Right renal pelvis (tissue), 4 donors: ENCODE measurements at regions not wholly inside any gene's neighbourhood (a gene's known extent, or its start where the extent isn't known, plus 50 kb on each side); places are given as distances from the start of the nearest gene placed in this dataset.

Source experiments
- DNase-seq, 4 donors: peaks; one replicate each; pipeline ENCODE4 v3.0.0-alpha.2; 2013; ENCODE audit warnings: low read depth in 4 of 4, low spot score in 3 of 4, missing footprints in 1 of 4

DNA sequence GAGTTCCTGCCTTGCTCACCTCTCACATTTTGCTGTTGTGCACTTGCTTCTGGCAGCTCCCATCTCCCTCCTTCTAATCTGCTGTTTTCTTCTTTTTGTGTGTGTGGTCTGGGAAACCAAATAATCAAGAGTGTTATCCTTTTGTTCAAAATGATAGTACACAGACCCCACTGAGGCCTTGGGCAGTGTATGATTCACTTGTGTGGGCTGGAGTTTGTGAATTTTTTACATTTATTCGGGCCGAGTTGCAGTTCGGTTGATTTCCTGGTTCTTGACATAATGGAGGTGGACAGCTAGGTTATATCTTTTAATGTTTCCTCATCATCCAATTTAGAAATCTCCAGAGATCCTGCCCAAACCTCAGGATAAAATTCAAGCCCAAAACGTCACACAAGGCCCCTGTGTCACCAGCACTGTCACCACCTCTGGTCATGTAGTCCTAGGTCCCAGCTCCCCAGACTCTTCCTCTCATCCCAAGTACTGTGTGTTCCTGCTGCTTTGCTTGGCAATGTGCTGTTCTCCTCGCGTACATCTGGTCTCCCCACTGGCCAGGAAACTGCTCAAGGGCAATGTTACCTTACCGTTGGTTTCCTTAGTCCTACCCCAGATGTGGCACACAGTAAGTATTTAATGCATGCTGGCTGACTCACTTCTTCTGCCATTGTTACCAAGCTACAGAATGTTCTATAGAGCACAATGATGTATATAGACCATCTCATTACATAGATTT, 55.7 kb upstream of the PHACTR2 start:
- no peak for DNase-seq

DNA sequence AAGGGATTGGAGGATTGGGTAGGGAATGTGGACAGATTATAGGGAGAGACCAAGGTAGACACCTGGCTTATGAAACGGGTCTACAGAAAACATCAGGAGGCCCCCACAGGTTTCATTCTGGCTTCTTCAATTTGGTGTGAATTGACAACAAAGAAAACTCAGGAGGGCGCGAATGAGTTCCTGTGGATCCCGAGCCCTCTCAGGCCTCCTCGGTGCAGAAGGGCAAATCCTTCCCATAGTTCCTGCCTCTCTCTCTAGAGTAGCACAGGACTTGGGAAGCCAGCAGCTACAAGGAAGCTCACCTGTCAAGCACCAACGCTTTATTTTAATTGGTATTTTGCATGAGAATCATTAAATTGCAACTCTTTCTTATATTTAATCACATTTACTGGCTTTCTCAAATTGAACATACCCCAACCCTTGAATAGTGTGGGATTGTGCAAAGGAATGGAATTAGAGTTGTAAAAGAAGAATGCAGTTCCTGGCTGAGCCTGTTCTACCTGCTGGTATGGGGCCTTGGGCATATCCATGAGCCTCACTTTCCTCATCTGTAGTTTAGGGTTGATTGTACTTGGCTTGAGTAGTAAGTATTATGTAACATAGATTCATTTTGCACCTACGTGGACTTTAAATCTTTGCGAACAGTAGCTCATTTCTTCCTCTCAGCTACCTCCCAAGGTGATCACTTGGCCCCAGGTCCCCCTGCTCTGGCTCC, 56.4 kb upstream of the PHACTR2 start:
- no peak for DNase-seq

DNA sequence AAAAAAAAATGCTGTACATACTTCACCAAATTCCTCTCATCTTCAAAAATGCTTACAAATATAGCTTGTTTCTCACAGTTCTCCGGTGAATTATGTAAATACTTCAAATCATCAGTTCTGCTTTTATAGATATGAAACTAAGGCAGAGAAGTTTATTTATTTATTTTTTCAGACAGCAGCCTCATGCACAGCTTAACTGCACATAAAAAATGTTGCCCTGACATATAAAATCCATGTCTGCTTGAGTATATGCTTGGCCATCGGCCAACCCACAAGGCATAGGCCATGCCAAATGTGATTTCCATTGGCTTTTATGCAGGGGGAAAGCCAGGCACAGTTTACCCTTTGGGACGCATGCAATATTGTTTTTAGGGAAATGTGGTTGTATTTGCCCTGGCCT, 57.3 kb upstream of the PHACTR2 start:
- no peak for DNase-seq

DNA sequence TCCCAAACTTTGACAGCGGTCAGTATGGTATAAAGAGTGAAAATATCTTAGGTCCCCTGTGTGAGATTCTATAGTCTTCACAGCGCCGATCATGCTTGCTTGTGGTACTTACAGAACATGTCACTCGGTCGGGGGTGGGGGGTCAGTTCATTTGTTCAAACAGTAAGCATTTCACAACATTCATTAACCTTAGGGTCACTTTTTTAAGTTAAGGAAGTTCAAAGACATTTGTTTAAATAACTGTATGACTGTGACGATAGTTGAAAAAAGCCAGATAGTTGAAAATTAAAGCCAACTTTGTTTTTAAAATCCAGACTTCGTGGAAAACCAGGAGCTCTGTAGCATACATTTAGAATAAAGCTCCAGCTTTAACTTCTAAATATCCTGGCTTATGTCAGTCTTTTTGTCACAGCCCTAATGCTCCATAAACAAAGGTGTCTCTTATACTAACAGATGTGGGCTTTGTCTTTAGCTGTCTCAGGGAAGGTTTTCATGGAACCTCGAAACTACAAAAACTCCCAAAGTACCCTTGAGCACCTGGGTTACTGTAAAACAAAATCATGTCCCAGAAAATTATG, 57.9 kb upstream of the PHACTR2 start:
- no peak for DNase-seq

DNA sequence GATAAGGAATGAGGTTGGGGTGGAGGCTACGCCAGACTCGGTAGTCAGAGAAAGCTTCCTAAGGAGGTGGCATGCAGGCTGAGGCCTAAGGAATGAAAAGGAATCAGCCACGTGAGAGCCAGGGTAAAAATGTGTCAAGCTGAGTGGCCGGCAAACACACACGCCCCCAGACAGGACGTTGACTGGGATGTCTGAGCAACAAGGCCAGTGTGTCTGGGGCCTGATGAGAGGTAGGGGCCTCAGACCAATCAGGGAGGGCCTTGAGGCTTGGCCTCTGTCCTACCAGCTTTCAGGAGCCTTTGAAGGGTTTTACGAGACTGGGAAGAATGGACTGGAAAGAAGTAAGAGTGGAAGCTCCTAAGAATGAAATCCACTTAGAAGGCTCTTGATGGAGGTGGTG, 61.0 kb upstream of the PHACTR2 start:
- DNase-seq, result no peak

DNA sequence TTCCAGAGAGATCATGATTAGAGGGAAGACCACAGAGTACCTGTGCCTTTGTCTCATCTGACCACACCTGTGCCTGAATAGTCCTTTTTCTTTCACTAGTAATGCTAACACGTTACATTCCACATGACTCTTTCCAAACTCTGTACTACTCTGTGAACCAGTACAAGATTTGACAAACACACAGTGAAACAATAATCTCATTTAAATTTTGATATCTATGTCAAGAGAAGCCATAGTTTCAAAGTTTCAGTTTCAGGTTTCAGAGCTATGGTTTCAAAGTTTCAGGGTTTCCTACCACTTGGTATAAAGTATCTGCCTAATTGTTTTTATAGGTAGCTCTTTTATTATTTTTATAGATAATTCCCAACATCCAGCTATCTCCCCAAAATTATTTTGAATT, 62.0 kb upstream of the PHACTR2 start:
- no peak for DNase-seq

DNA sequence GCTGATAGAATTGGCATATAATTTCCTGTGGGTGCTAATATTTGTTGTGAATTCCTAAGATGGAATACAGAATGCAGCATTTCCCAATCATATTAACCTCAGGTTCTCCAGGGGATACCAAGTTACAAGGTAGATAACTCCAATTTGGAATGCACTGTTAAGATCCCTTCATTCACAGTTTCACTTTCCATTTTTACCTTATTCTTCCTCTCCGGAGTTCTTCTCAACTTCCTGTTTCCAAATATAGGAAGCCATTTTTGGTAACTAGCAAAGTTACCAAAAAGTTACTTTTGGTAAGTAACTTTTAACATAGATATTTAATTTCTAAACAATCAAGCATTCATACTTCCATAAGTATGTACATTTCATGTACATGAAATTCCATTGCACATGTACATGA, 63.5 kb upstream of the PHACTR2 start:
- no peak for DNase-seq

DNA sequence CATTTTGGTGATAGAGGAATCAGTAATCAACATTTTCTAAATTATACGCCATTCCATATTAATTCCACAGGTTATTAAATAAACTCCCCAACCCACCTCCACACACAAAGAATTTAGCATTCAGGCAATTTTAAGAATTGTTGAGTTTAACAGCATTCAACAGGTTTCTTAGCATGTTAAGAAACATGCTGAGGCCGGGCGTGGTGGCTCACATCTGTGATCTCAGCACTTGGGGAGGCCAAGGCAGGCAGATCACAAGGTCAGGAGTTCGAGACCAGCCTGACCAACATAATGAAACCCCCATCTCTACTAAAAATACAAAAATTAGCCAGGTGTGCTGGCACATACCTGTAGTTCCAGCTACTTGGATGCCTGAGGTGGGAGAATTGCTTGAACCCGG, 64.0 kb upstream of the PHACTR2 start:
- DNase-seq, result no peak

DNA sequence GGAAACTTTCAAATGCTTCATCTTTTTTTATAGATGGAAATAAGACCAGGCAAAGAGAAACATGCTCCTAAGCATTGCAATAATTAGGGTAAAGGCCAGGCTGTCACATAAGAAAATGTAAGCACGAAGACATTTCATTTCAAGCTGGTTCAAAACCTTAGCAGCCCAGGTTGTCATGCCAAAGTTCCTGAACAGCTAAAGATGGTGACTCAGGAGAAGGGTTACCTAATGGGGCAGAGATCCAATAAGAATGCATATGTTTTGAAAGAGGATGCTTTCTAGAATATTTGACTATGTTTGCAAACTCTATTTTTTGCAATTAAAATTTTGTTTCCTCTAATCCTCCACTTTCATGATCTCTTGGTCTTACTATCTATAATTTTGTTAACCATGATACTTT, 65.6 kb upstream of the PHACTR2 start:
- DNase-seq, result no peak

DNA sequence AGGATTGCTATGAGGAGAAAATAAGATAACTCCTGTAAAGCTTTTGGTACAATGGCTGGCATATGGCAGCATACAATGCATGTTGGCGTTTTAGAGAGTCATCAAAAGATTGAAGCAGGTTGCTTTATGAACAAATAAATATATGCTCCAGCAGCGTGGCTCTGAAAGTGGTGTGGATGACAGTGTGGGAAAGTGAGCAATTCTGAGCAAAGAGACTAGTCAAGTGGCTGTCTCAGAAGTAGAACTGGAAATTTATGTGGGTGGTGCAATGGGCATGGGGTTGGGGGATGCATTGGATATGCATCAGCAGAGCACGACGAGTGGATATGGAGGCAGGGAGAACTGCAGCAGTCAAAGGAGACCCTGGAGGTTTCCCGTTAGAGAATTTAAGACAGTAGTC, 66.2 kb upstream of the PHACTR2 start:
- DNase-seq, result no peak

DNA sequence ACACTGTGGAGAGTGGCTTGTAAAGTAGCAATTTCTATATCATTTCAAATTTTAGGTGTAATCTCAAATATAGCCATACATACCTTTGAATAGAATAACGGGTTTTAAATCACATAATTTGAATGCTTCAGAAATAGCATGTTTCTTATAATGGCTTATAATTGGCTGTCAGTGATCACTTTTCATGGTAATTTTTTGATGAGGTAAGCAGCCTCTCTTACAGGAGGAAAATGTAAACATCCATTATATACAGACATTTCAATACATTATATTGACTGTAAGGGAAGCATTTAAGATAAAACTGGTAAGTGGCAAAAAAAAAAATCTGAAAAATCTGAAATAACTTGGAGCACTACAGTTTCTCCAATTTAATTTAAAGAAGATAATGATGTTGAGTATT, 67.8 kb upstream of the PHACTR2 start:
- DNase-seq, result no peak

DNA sequence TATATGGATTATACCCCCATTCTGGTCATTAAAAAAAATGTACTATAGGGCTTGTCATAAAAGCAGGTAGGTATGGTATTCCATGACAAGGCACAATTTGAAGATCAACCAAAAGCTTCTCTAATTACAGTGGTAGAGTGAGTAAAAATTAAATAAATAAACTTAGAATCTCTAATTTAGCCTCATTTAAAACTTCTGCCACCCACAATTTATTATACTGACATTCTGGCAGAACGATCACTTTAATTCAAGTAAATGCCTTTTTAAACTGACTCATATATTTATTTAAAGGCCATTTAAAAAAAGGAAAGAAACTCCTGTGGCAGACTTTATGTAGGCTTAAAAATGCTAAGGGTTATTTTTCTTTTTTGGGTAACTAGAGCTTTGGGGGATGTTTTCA, 68.3 kb upstream of the PHACTR2 start:
- DNase-seq, result no peak

DNA sequence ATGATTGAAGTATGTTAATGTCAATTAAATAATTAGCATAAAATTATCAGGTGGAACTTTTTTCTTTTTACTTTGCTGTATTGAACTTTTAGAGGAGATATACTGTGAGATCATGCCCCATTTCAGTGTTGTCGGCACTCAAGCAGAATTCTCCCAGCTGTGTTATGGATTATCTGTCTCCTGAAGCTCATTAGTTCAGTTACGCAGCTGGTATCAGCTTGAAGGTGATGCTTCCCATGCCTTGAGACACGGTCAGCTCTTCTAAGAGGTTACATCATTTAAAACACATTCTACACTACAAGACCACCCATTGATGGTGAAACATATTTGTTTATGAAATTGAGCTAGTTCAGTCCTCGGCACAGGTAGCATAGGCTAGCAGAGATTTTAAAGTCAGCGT, 68.9 kb upstream of the PHACTR2 start:
- no peak for DNase-seq

DNA sequence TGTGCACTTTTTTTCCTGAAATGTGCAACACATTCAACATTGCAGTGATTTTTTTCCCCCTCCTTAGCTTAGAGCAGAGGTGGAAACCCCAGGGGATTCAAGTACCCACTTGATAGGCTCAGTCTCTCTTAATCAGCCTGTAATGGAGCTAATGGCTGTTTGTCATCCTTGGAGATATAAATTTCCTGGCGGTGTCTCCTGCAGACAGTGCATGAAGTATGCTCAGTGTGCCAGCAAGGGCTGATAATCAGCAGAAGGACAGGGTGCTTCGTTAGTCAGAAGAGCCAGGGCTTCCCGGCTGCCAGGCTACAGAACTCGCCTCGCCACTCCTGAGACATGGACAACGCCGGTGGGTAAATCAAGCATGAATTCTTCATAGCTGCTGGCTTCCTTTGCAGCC, 69.8 kb upstream of the PHACTR2 start:
- DNase-seq, result no peak

DNA sequence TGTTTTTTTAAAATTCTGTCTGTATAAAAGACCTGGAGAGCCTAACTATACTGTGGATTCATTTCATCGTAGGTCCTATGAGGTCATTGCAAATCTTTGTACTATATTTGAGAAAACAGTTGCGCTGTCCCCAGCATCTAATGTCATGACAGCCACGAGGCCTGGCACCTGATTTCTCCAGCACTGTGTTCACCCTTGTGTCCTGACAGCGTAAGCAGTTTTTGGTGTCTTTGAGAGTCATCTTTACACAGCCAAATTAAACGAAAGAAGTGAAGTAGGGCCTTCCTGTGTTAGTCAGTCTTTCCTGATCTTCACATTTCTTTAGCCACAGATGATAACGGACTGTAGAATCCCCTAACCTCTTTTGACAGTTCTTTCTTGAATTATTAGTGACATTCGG, 70.6 kb upstream of the PHACTR2 start:
- DNase-seq, result no peak

DNA sequence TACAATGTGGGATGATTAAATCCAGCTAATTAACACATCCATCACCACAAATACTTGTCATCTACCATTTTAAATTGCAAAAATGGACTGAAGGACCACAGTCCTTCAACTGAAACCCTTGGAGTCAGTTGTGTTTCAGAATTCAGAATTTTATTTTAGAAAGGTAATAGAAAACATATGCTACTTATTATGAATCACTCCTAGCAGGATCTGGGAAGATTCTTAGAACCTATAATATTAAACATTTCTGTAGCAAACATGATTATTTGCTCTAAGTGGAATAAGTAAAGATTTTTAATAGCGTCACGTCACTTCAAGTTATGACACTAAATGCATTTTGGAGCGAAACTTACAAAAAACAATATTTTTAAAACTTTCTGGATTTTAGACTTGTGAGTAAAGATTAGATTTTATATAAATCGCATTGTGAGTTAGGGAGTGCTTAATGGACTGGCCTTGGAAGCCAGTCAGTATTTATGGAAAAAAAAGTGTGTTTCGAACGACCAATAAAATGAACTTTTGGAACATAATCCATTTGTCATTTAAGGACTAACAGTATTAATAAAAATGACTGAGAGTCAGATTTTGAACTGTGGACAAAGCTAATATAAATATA, 71.8 kb upstream of the PHACTR2 start:
- no peak for DNase-seq

DNA sequence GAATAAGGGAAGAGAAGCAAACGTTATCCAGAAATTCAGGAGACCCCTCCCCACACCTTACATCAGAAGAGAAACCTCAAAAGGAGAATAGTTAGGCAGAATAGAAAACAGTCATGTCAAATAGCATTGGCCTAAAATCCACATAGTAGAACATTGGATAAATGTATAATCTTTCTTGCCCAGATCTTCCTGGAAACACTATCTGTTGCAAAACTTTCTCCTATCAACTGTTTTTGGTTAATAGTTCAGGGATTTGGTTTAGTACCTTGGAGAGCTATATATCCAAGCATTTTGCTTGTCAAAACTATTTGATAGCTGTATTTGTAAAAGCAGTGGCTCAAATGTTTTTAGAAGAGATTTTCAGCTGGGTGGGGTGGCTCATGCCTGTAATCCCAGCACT, 74.3 kb upstream of the PHACTR2 start:
- DNase-seq, result no peak

DNA sequence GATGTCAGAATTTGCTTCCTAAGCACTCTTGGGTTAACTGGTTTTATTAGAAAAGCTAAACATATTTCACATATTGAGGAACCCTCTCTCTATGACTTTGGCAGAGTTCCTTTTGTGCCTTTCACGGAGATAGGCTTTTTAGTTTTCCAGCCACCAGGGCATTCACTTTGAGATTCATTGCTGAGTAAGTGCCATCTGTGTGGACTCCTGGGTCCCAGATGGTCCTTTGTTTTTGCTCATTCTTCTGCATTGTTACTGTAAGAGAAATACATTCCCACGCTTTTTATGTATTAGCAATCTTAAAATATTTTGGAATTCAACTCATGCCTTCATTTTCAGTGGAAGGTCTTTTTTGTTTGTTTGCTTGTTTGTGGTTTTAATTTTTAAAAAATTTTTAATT, 76.3 kb upstream of the PHACTR2 start:
- DNase-seq, result no peak

DNA sequence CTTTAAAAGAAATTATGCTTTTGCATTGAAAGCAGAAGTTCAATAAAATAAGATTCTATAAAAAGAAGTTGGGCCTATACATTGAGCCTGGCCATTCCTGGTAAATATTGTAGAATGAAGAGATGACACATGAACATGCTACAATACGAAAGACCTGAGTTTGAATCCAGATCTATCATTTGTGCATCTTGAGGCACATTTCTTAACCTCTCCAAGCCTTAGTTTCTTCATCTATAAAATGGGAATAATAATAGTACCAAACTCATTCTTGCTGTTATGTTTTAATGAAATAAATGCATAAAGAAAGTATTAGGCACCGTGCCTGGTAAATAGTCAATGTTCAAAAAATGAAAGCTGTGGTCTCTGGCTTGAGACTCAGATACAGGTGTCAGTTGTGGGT, 76.9 kb upstream of the PHACTR2 start:
- DNase-seq, result no peak

DNA sequence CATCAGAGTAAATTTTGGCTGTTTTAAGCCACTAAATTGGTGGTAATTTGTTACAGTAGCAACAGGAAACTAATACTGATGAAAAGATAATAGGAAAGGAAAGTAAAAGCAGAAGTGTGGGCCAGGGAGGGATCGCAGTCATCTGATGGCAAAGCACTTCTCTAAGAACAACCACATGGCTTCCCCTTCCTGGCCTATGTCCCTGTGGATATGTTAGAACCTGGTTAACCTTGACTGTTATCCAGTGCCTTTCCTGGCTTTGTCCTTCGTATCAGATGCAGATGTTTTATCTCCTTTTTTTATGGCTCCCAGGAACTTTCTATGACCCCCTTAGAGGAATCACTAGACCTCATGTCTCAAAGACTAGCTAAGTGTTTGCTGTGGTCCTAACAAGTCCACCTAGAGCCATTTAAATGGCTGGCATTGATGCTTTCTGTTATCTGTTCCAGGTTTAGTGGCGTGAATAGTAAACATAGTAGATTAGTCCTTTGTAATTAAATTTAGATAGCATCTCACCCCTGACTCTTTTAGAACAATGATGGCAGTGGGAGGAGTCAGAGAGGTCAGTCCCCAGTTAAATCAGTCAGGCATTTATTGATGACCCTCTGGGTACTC, 79.2 kb upstream of the PHACTR2 start:
- DNase-seq, result no peak

DNA sequence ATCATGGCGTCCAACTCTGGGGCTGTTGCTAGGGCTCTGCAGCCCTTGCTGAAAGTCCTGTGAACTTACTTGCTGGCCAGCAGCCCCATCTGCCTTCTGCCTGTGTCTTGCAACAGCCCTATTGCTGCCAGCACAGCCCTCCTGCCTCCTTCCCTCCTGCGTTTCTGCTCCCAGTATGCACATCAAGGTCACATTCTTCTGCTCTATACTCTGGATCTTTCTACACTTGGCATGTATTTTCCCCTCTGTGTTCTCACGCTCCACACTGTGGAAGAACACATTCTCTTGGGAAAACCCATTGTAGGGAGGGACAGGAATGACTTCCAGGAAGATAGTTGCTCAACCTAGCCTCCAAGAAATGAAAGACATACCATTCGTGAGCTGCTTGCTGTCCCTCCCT, 80.9 kb upstream of the PHACTR2 start:
- DNase-seq, result no peak
